GM21390 (cell line): ENCODE measurements at regions not wholly inside any gene's neighbourhood (a gene's known extent, or its start where the extent isn't known, plus 50 kb on each side); places are given as distances from the start of the nearest gene placed in this dataset.

ENCODE experiments used
- ATAC-seq: cut with Tn5 transposase; IDR thresholded peaks from one replicate; pipeline ENCODE4 v1.9.1; 2021; ENCODE audit not compliant: unreplicated experiment

DNA sequence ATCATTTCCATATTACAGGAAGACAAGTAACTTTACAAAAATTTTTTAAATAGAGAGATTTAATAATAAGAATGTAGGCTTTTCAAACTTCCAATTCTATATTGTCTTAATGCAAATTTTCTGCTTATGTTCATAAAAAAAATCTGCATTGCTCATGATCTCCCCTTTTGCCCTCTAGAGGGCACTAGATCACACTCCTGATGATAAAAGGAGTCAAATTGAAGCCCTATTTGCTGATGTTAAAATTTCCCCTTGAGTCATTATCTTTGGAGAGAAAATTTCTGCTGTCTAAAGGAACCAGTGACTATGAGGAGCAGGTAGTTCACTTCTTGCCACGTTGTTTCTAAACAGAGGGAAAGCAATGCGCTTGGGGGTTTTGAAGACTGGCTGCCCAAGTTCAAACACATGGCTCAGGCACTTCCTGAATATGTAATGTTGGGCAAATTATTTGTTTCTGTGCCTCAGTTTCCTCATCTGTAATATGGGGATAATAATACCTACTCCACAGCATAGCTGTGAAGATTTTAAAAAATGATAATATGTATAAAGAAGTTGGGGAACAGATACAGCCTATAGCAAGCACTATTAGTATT, 874.2 kb downstream of the TFAP2A start:
- peak; percentile 65 for ATAC-seq

DNA sequence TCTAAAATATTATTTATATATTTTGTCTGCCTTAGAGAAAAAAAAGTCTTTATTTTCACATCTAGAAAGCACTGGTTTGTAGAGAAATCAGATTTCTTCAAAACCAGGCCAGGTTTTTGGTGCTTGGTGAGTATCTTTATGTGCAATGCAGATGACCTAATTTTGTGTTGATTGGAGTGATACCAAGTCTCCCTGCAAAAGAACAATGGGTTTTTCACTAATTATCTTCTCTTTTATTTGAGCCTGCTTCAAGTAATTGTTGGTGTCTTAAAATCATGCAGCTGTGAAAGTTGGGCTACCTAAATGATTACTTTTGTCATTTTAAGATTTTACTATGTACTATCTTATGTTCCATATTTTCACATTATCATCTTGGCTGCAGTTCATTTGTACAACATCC, 874.7 kb downstream of the TFAP2A start:
- ATAC-seq: peak; percentile 8

DNA sequence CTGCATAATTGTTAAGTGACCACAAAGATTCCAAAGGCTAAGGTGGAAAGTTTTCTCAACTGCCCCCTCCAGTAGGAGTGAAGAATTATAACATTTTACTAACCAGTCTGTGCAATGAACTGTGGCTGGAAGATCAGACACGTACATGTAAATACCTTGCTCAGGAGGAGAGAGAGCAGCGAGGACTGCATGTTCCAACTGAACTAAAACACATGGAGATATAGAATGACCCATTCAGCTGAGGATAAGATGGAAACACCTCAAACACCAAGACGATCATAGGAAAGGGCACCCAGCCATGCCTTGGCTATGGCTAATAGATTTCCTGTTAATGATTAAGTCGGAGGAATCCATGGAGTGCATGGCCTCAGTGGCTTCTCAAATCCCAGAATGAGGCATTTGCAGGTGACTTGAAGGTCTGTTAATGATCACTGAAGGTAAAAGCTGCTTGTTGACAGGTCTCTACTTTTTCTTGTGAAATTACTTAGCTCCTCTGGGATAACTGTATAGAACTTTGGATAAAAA, 875.6 kb downstream of the TFAP2A start:
- no peak for ATAC-seq

DNA sequence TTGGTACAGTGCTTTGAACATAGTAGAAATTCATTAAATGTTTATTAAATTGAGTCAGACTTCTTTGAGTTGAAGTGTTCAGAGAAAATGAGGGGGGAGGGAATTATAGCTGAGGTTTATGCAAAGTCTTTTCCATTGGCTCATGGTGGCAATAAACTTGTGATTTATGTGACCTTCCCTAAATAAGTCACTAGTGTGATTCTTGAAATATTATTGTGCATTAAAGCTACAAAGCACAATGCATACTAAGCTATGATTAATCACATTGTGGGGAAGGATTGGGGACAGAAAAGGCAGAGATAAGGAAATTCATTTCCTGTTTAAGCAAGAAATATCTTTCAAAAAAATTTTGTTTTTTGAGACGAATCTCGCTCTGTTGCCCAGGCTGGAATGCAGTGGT, 877.5 kb downstream of the TFAP2A start:
- ATAC-seq: no peak

- ATAC-seq: no peak
These were observed 879.8 kb downstream of the TFAP2A start for GRCh38 chr6:9535106-9535505.

DNA sequence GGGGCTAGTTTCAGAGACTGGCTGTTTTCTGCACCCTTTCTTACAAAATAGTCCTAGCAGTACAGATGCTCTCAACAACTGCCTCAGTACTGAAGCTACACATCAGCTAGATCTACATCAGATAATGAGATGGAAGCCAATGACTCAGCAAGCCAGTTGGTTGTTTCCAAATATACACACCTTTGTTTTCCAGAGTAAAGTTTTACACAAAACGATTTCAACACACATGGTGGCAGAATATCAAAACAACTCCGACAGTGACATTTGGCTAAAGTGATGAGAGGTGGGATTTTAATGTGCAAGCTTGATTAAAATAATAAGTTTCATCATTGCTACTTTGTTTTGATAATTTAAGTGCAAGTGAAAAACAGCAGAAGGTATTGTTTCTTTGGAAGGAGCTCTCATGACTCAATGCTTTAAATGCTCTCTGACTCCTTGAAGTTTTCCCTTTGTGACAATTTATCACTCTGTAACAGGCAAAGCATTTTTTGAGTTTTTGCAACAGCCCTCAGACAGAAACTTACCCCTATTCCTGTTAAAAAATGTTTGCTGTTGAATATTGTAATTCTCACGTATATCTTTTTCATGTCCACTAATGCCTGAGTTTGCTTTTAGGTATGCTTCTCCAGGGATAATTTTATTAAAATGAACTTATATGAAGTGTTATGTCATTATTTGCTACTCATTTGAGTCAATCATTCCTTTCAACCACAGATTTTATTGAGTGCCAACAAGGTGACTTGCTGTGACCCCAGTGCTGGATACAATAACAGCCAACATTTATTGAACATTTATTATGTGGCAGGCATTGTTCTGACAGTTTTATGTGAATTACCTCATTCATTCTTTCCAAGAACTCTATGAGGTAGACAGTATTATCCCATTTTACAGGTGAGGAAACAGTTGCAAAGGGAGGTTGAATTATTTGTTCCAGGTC, 882.0 kb downstream of the TFAP2A start:
- ATAC-seq: no peak

- ATAC-seq: no peak
These were observed 887.1 kb downstream of the TFAP2A start for GRCh38 chr6:9527679-9528286.

DNA sequence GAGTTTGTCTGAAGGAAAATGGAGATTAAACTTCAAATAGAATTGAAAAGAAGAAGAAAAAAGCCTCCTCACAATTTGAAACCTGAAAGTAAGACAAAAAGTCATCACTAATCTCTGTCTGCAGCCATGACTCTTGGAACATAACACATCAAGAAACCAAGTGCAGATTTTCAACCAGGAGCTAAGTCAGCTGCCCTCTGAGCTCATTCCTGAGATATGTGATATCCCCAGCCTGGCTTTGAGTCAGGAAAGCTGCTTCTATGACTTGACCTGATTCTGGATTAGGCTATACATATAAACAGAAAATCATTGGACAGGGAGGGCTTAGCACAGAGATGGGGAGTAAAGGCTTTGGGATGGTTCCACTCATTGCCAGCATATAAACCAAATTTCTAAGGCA, 891.4 kb downstream of the TFAP2A start:
- no peak for ATAC-seq

DNA sequence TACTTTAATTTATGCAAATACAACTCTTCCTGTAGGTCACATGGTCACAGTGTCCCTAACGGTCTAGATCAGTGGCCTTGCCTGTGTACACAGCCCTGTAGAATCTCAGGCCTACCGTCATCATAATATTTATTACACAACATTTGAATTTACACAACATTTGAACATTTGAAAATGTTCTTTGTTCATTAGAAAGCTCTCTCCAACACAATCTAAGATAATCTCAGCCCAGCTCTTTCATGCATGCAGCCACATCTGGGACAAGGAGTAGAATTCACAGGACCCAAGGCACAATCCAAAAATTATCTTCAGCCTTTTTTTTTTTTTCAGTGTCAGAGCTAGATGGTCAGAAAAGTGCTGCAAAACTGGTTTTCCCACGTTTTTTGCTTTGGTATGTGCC, 892.8 kb downstream of the TFAP2A start:
- no peak for ATAC-seq

- ATAC-seq: peak; percentile 35
These were observed 893.7 kb downstream of the TFAP2A start for GRCh38 chr6:9521152-9521530.

- peak; percentile 55 for ATAC-seq
These were observed 894.3 kb downstream of the TFAP2A start for GRCh38 chr6:9520417-9521151.

GRCh38 chr6:9518431-9518830, 896.4 kb downstream of the TFAP2A start:
- no peak for ATAC-seq

GRCh38 chr6:9517806-9518205, 897.1 kb downstream of the TFAP2A start:
- no peak for ATAC-seq

DNA sequence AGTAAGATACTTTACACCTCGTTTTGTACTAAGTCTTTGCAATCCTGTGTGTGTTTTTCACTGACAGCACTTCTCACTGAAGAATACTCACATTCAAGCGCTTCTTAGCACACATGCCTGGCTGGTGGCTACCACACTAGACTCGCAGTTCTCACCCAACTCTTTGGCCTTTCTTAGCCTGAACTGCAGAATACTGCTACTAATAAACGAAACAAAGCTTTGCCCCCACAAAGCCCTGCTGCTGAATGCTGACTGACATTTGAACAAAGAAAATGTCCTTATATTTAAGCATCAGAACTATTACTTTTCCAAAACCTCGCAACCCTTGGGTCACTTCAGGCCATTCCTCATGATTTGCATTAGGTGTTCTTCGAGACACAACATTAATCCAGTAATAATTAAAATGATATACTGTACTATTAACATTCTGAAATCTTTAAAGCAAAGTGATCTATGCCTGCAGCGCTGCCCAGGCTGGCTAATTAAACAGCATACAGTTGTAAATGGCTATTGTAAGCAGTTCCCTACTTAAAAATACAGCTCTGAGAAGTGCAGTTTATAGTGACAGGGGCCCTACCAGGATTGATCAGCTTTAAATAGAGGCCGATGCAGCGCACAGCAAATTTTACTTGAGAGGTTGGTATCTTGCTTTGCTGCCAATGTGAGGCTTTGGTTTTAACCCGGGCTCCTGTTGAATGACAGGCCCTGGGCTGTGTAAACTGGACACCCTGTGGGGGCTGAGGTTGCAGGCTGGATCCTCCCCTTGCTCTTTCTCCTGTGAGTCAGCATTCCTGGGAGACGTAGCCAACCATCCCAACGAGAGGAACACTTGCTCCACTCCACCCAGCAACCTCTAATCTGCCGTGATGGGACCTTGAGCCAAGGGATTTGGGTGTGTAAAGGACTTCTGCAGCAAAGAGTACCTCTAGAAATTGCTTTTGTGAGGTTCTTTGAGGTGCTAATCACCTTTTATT, 899.0 kb downstream of the TFAP2A start:
- no peak for ATAC-seq

DNA sequence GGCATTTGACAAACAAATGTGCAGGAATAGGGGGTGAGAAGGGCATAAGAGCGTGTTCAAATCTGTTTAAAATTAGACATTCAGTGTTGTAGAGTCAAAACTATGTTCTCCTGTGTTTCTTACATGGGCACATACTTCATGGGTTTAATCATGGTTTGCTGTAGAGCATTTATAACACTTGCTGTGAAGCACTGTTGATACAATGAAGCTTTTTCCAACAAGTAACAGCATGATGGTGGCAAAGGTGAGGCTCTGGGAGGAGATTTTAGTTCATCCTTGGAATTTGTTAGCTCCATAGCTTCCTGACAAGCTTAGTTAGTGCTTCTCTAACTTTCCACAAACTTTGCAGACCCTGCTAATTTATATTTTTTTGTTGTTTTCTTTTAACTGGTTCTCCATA, 900.7 kb downstream of the TFAP2A start:
- no peak for ATAC-seq

DNA sequence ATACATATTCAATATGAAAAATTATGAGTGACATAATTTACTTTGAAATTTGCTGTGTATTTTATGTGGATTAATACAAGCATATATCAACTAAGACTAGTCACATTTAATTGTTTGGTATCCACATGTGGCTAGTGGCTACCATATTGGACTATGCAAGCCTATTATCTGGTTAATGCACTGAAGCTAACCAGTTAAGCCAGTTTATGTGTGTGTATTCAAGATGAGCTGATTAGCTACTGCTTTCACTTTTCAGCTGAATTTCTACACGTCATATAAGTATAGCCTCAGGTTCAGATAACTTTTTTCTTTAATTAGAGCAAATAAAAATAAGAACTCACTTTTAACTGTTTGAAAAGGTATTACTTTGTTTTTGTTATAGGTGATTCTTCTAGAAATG, 903.7 kb downstream of the TFAP2A start:
- ATAC-seq: no peak

- ATAC-seq: no peak
These were observed 907.6 kb downstream of the TFAP2A start for GRCh38 chr6:9507136-9507895.

DNA sequence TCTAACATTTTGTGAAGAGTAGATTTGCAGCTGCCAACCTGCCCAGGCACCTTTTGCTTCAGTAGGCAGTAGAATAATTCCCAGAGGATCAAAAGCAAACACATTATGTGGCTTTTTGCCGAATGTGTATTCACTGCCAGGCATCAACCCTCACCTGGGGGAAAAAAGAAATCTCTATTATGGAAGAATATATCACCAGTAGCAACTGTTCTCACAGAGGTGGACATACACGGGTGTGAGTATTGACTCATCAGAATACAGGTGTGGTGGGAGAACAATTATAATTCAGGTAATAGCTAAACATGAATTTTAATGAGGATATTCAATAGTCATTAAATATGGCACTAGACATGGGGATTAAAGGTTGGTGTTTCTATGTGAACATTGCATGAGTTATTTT, 910.7 kb downstream of the TFAP2A start:
- ATAC-seq: no peak

- no peak for ATAC-seq
These were observed 911.6 kb downstream of the TFAP2A start for GRCh38 chr6:9503111-9503761.
